A673 (cell line): ENCODE measurements at regions not wholly inside any gene's neighbourhood (a gene's known extent, or its start where the extent isn't known, plus 50 kb on each side); places are given as distances from the start of the nearest gene placed in this dataset.

Experiments used
- BruUV-seq: library from RNA; stranded (reverse); fragments of 400-500 nt; replicated peaks from 2 replicates; lab custom pipeline; 2021; lab: Mats Ljungman, UMichigan
- CTCF ChIA-PET: fragments of 300-600 bp; sonication (Branson Sonifier 250); formaldehyde crosslinking; loops from one replicate; lab custom pipeline; 2022; ENCODE audit warnings: antibody characterized with exemption; lab: Charles Lee
- POLR2A ChIA-PET: fragments of 300-600 bp; sonication (Branson Sonifier 250); formaldehyde crosslinking; loops from one replicate; lab custom pipeline; 2022; ENCODE audit warnings: antibody characterized with exemption; ENCODE audit not compliant: low non-redundant PET; lab: Charles Lee
- DNase-seq: peaks from one replicate; pipeline ENCODE4 v3.0.0-alpha.2; 2015; ENCODE audit warnings: low spot score
- H3K27ac ChIP-seq: fragments of 200-600 bp; sonication (generic); 2 replicates; pipeline ENCODE4 v1.5.1; 2016; ENCODE audit warnings: mixed run types, low read depth, mild to moderate bottlenecking, mixed read lengths, antibody characterized with exemption, low read length; ENCODE audit not compliant: poor library complexity, severe bottlenecking
- H3K27me3 ChIP-seq: fragments of 200-600 bp; sonication (generic); replicated peaks from 2 replicates; pipeline ENCODE4 v1.6.1; 2017; ENCODE audit warnings: mixed run types, low read depth, mild to moderate bottlenecking, mixed read lengths, antibody characterized with exemption, low read length; ENCODE audit not compliant: insufficient read depth, poor library complexity
- H3K36me3 ChIP-seq: fragments of 200-600 bp; sonication (generic); 2 replicates; pipeline ENCODE4 v1.6.1; 2016; ENCODE audit warnings: mixed run types, mild to moderate bottlenecking, mixed read lengths, antibody characterized with exemption, low read length; ENCODE audit not compliant: insufficient read depth, poor library complexity, severe bottlenecking
- H3K4me1 ChIP-seq: fragments of 200-600 bp; sonication (generic); 2 replicates; pipeline ENCODE4 v1.6.1; 2017; ENCODE audit warnings: mixed run types, mild to moderate bottlenecking, mixed read lengths, antibody characterized with exemption, low read length; ENCODE audit not compliant: insufficient read depth, poor library complexity, severe bottlenecking
- H3K4me3 ChIP-seq: fragments of 200-600 bp; sonication (generic); 2 replicates; pipeline ENCODE4 v1.5.1; 2016; ENCODE audit warnings: low read depth, mixed run types, mild to moderate bottlenecking, mixed read lengths, low read length; ENCODE audit not compliant: poor library complexity, severe bottlenecking
- H3K9me3 ChIP-seq: fragments of 200-600 bp; sonication (generic); 2 replicates; pipeline ENCODE4 v1.6.1; 2016; ENCODE audit warnings: mixed run types, low read depth, mild to moderate bottlenecking, mixed read lengths, antibody characterized with exemption, low read length; ENCODE audit not compliant: poor library complexity, severe bottlenecking
- CTCF ChIP-seq: fragments of 300-800, 200-600 bp; sonication (generic); conservative IDR thresholded peaks from 2 replicates; pipeline ENCODE4 v1.5.1; 2017; ENCODE audit warnings: low read depth, mild to moderate bottlenecking, antibody characterized with exemption, low read length, moderate library complexity, mixed read lengths
- EZH2 ChIP-seq: fragments of 200-600 bp; sonication (generic); IDR thresholded peaks from 2 replicates; pipeline ENCODE4 v1.6.1; 2017; ENCODE audit warnings: borderline replicate concordance, low read depth, mild to moderate bottlenecking, mixed read lengths, antibody characterized with exemption, low read length; ENCODE audit not compliant: poor library complexity, severe bottlenecking
- intact Hi-C: fragments of 100-400 bp; cut with micrococcal nuclease; formaldehyde crosslinking; loops from one replicate; pipeline ENCODE4 v1.10.0; 2022; ENCODE audit not compliant: unreplicated experiment

GRCh38 chr18:66749481-66750035 lies 145.7 kb upstream of the CDH19 start:
- ChIA-PET POLR2A (interaction anchor here (0.6 kb wide), 1 partner anchor 21 kb away, joined by 9 read pairs; no protein-coding TSS in a partner anchor), CTCF (interaction anchor here (1.6 kb wide), 1 partner anchor 190 kb away, joined by 5 read pairs; no protein-coding TSS in a partner anchor)
- Histone ChIP-seq H3K36me3 (no peaks in the 10 kb centered on the region), H3K27ac (peak overlapping the region; percentile 12), H3K4me3 (no peak overlapping the region), H3K9me3 (no peaks in the 10 kb centered on the region), H3K27me3 (no peaks in the 10 kb centered on the region), H3K4me1 (peaks cover 14% of the 10 kb centered on the region)
- intact Hi-C loops, result loop anchor here (2.0 kb wide), 1 partner anchor 189 kb away; no protein-coding TSS in a partner anchor
- TF ChIP-seq EZH2 (no peak), CTCF (no peak; the same call in 1 of the 2 replicates)
- BruUV-seq, result no TSS peak
- DNase-seq, result peak; percentile 79

GRCh38 chr18:66749030-66749429 lies 145.1 kb upstream of the CDH19 start:
- Histone ChIP-seq H3K4me1 (peaks cover 14% of the 10 kb centered on the region), H3K27ac (peak overlapping the region; percentile 12), H3K4me3 (no peak overlapping the region), H3K27me3 (no peaks in the 10 kb centered on the region), H3K36me3 (no peaks in the 10 kb centered on the region), H3K9me3 (no peaks in the 10 kb centered on the region)
- DNase-seq, result peak; percentile 51
- intact Hi-C loops, result loop anchor here (2.0 kb wide), 1 partner anchor 188 kb away; no protein-coding TSS in a partner anchor
- CTCF ChIA-PET, result interaction anchor here (1.6 kb wide), 1 partner anchor 189 kb away, joined by 5 read pairs; no protein-coding TSS in a partner anchor
- POLR2A ChIA-PET, result interaction anchor here (0.6 kb wide), 1 partner anchor 22 kb away, joined by 9 read pairs; no protein-coding TSS in a partner anchor
- TF ChIP-seq EZH2, result no peak
- peak; percentile 47; the same call in 1 of the 2 replicates for TF ChIP-seq CTCF
- BruUV-seq, result no TSS peak

- DNase-seq, result no peak
- ChIA-PET POLR2A (no interaction called here), CTCF (no interaction called here)
- H3K27me3 ChIP-seq, result no peaks in the 10 kb centered on the region
- no peaks in the 10 kb centered on the region for H3K4me1 ChIP-seq
- BruUV-seq, result no TSS peak
- no peak for TF ChIP-seq CTCF
- TF ChIP-seq EZH2, result no peak
- H3K4me3 ChIP-seq, result no peak overlapping the region
- H3K9me3 ChIP-seq, result no peaks in the 10 kb centered on the region
- no peak overlapping the region for H3K27ac ChIP-seq
- intact Hi-C loops, result no loop called here
- no peaks in the 10 kb centered on the region for H3K36me3 ChIP-seq
Observed at GRCh38 chr18:66742832-66743231, 138.9 kb upstream of the CDH19 start.
